BLaER1 (cell line): ENCODE measurements at regions not wholly inside any gene's neighbourhood (a gene's known extent, or its start where the extent isn't known, plus 50 kb on each side); places are given as distances from the start of the nearest gene placed in this dataset.

Experiments used
- H3K27ac ChIP-seq: shearing (Covaris generic); formaldehyde crosslinking; 2 replicates; pipeline ENCODE4 v1.8.1; 2022
- H3K27me3 ChIP-seq: shearing (Covaris generic); formaldehyde crosslinking; 2 replicates; pipeline ENCODE4 v1.8.1; 2022
- H3K36me3 ChIP-seq: shearing (Covaris generic); formaldehyde crosslinking; 2 replicates; pipeline ENCODE4 v1.8.1; 2022
- H3K4me1 ChIP-seq: shearing (Covaris generic); formaldehyde crosslinking; 2 replicates; pipeline ENCODE4 v1.8.1; 2022
- H3K4me2 ChIP-seq: shearing (Covaris generic); formaldehyde crosslinking; 2 replicates; pipeline ENCODE4 v1.8.1; 2022
- H3K4me3 ChIP-seq: shearing (Covaris generic); formaldehyde crosslinking; 2 replicates; pipeline ENCODE4 v1.8.1; 2022
- H3K9ac ChIP-seq: shearing (Covaris generic); formaldehyde crosslinking; 2 replicates; pipeline ENCODE4 v1.8.1; 2022
- H3K9me3 ChIP-seq: shearing (Covaris generic); formaldehyde crosslinking; 2 replicates; pipeline ENCODE4 v1.8.1; 2022
- H4K20me1 ChIP-seq: shearing (Covaris generic); formaldehyde crosslinking; 2 replicates; pipeline ENCODE4 v1.8.1; 2022
- Cebpa-rat ChIP-seq: shearing (Covaris generic); IDR thresholded peaks from 2 replicates; pipeline ENCODE4 v1.8.1; 2022

DNA sequence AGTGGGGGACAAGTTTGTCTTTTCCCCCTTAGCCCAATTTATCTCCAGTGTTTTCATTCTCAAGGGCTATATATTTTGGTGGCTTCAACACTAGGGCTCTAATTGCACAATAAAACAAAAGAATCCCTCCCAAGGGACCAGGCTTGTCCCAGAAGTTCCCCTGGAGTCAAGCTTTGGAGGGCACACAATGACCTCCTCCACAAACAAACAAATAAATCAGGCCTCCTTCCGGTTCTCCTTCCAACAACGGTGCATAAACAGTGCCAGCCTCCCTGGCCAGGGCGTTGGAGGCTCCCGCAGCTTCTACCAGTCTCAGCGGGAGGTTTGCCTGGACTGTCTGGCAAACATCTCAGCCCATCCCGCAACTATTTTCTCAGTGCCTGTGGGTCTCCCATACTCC lies 188.0 kb upstream of the FOXF1 start:
- H3K36me3 ChIP-seq, result no peaks in the 10 kb centered on the region
- H3K4me1 ChIP-seq, result no peaks in the 10 kb centered on the region
- H3K4me2 ChIP-seq, result no peak overlapping the region
- H3K27me3 ChIP-seq, result no peaks in the 10 kb centered on the region
- H4K20me1 ChIP-seq, result no peaks in the 10 kb centered on the region
- no peak overlapping the region for H3K27ac ChIP-seq
- no peak overlapping the region for H3K4me3 ChIP-seq
- peaks cover 10% of the 10 kb centered on the region for H3K9me3 ChIP-seq
- no peak overlapping the region for H3K9ac ChIP-seq
- no peak for TF ChIP-seq Cebpa-rat

DNA sequence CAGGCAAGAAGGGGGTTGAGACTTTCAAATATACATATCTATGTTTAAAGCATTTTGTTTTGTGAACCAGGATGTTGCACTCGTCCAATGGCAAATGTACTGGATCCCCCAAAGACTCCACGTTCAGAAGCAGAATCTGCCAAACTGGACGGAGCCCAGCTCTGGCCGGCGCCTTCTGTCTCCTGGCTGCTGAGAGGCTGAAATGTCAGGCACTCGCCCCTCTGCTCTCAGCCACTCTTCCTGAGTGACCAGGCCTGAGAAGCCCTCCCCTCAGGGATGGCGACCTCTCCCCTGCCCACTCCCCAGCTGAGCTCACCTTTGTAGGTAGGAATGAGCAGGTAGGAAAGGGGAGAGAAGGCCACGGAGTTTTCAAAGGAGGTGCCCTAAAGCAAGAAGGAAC lies 187.5 kb upstream of the FOXF1 start:
- H3K4me2 ChIP-seq, result no peak overlapping the region
- H3K4me3 ChIP-seq, result no peak overlapping the region
- no peak overlapping the region for H3K9ac ChIP-seq
- H3K27me3 ChIP-seq, result no peaks in the 10 kb centered on the region
- H4K20me1 ChIP-seq, result no peaks in the 10 kb centered on the region
- no peaks in the 10 kb centered on the region for H3K4me1 ChIP-seq
- TF ChIP-seq Cebpa-rat, result no peak
- peaks cover 10% of the 10 kb centered on the region for H3K9me3 ChIP-seq
- H3K27ac ChIP-seq, result no peak overlapping the region
- H3K36me3 ChIP-seq, result no peaks in the 10 kb centered on the region

DNA sequence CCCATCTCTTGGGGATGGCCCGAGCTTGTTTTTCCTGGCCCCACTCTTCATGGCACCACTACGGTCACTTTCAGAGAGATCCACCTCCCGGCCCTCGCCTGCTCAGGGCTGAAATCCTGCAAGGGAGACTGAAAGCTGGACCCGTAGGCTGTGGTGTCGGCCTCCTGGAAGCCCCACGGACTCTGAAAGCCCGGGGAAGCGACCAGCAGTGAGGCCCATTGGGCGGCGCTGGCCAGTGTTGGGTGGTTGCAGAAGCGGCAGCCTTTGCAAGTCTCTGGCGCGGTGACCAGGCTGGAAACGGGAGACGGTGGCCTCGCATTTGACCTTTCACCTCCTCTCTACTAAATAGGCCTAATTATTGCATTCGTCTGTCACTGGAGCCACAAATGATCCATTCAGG lies 186.0 kb upstream of the FOXF1 start:
- H3K36me3 ChIP-seq, result no peaks in the 10 kb centered on the region
- H3K9ac ChIP-seq, result no peak overlapping the region
- no peak overlapping the region for H3K4me3 ChIP-seq
- H3K4me2 ChIP-seq, result no peak overlapping the region
- no peaks in the 10 kb centered on the region for H3K4me1 ChIP-seq
- TF ChIP-seq Cebpa-rat, result no peak
- H4K20me1 ChIP-seq, result no peaks in the 10 kb centered on the region
- peaks cover 10% of the 10 kb centered on the region for H3K9me3 ChIP-seq
- no peaks in the 10 kb centered on the region for H3K27me3 ChIP-seq
- H3K27ac ChIP-seq, result no peak overlapping the region

DNA sequence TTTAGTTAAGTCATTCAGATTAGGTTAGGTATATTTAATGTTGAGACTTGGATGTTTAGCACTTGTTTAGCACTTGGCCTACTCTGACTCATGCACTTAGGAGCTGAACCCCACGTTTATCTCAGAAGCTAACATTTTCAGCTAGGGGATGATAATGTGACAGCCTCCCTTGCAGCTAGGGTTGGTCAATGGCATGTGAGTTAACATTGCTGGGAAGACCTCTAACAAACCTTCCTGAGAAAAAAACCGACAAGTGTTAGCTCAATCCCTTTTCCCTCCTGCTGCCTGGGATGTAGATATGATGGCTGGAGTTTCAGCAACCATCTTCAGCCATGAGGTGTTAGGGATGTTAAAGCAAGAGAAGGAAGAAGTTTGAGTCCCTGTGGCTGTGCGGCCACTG lies 185.0 kb upstream of the FOXF1 start:
- H3K27me3 ChIP-seq, result no peaks in the 10 kb centered on the region

DNA sequence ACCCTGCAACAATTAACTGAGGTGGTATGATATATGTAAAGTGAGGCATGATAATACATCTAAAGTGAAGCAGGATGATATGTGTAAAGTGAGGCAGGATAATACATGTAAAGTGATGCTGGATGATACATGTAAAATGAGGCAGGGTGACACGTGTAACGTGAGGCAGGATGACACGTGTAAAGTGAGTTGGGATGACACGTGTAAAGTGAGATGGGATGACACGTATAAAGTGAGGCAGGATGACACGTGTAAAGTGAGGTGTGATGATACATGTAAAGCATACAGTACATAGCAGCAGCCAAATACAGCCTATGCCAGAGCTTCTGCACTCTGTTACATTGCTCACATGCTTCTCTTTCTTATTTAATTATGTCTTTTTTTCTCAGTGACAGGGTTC lies 184.4 kb upstream of the FOXF1 start:
- Histone ChIP-seq H3K27ac (no peak overlapping the region), H4K20me1 (no peaks in the 10 kb centered on the region), H3K9me3 (peaks cover 10% of the 10 kb centered on the region), H3K9ac (no peak overlapping the region), H3K4me1 (no peaks in the 10 kb centered on the region), H3K4me3 (no peak overlapping the region), H3K36me3 (no peaks in the 10 kb centered on the region), H3K4me2 (no peak overlapping the region), H3K27me3 (no peaks in the 10 kb centered on the region)
- no peak for TF ChIP-seq Cebpa-rat

More for the DNA sequence above, 185.0 kb upstream of the FOXF1 start:
- Histone ChIP-seq H3K4me2 (no peak overlapping the region), H3K4me3 (no peak overlapping the region), H3K4me1 (no peaks in the 10 kb centered on the region), H4K20me1 (no peaks in the 10 kb centered on the region), H3K9me3 (peaks cover 10% of the 10 kb centered on the region), H3K36me3 (no peaks in the 10 kb centered on the region), H3K9ac (no peak overlapping the region), H3K27ac (no peak overlapping the region)
- TF ChIP-seq Cebpa-rat, result no peak

DNA sequence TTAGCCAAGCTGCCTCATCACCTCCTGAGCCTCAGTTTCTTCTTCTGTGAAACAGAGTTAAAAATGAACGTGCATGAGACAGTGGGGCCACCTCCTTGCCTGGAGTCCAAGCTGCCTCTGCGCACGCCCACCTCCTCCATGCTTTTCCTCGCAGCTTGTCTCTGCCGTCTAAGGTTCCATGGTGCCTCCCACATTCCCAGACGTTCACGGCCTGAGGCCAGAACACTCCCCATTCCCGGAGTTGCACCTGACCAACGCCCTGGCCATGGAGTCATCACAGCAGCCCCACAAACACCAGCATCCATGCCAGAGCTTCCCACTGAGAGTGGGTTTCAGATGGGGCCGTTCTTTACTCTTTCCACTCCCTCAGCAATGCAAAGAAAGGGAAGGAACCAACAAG lies 183.0 kb upstream of the FOXF1 start:
- H3K36me3 ChIP-seq, result no peaks in the 10 kb centered on the region
- no peak overlapping the region for H3K4me3 ChIP-seq
- H3K27ac ChIP-seq, result no peak overlapping the region
- H3K9me3 ChIP-seq, result peaks cover 10% of the 10 kb centered on the region
- no peak overlapping the region for H3K4me2 ChIP-seq
- no peak overlapping the region for H3K9ac ChIP-seq
- TF ChIP-seq Cebpa-rat, result no peak
- no peaks in the 10 kb centered on the region for H4K20me1 ChIP-seq
- no peaks in the 10 kb centered on the region for H3K27me3 ChIP-seq
- no peaks in the 10 kb centered on the region for H3K4me1 ChIP-seq

DNA sequence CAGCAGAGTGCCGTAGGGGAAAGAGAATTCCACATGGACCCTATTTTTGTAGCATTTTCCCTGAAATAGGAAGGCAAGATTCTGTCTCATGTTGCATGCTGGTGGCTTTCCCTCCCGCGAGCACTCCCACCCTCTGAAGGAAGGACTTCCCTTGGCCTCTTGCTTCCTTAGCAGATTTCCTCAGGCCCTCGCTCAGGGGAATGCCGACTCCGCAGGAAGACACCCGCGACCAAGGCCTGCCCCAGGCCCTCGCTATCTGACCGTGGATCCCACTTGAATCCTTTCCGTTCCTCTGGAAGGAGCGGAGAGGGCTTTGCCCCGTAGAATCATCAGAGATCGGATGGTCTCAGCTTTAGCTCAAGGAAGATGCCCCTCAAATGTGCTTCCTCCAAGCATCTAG lies 179.4 kb upstream of the FOXF1 start:
- Histone ChIP-seq H3K36me3 (no peaks in the 10 kb centered on the region), H3K9me3 (no peaks in the 10 kb centered on the region), H3K4me2 (no peak overlapping the region), H3K9ac (no peak overlapping the region), H3K4me1 (no peaks in the 10 kb centered on the region), H3K4me3 (no peak overlapping the region), H3K27ac (no peak overlapping the region), H4K20me1 (no peaks in the 10 kb centered on the region), H3K27me3 (no peaks in the 10 kb centered on the region)
- TF ChIP-seq Cebpa-rat, result no peak

DNA sequence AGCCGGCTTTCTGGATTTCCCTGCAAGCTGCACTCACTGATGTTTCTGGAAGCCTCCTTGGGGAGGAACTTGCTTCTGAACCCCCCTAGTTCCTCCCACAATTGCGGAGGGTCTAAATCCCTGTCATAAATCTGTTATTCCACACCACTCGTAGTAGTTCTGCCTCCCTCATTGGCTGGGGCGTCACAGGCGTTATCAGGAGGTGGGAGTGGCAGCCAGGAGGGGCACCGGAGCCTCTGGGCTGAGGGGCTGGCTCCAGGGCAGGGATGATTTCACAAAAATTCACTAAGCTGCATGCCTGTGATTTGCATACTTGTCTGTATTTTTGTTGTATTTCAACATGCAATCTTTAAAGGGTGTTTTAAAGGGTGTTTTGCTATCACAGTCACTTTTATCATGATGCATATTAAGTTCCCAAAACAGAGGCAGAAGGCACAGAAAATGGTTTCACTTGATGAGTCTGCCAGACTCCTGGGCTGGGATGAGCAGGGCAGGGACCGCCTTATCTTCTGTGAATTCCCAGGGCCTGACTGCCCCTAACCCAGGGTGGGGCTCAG lies 176.2 kb upstream of the FOXF1 start:
- H4K20me1 ChIP-seq, result no peaks in the 10 kb centered on the region
- H3K4me1 ChIP-seq, result no peaks in the 10 kb centered on the region
- H3K9me3 ChIP-seq, result no peaks in the 10 kb centered on the region

DNA sequence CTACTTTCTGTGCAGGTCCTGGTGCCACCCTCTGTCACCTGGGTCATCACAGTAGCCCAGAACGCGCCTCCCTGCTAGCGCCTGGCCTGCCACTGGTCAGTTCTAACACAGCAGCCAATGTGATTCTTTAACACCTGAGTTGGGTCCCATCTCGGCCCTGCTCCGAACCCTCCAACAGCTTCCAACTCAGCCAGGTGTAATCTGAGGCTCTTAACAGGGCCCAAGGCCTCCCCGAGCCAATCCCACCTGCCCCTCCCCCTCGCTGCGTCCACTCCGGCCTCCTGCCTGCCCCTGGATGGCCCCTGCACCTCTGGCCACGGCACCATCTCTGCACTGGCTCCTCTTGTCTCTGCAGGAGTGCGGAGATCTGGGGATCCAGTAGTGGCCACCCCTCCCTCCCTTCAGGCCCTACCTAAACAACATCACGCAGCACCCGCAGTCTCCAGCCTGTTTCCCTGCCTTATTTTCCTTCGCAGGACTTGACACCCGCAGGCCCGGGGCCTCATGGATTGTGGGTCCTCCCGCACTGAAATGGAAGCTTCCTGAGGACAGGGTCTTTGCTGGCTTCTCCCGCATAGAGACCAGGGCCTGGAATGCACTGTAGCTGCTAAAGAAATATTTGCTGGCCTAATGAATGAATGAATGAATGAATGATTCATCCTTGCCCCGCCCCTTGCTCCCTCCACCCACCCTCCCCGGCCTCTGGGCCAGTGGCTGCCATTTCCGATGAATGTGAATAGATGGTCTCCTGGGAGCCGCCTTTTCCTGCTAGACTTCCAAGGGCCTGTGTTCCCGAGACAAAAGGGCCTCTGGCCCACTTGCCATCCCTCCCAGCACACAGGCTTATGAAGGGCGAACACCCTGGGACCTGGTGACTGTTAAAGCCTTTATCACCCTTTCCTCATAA lies 174.8 kb upstream of the FOXF1 start:
- H3K4me1 ChIP-seq, result no peaks in the 10 kb centered on the region
- no peak overlapping the region for H3K4me3 ChIP-seq
- no peaks in the 10 kb centered on the region for H3K36me3 ChIP-seq
- no peak for TF ChIP-seq Cebpa-rat
- H3K9me3 ChIP-seq, result no peaks in the 10 kb centered on the region
- H3K9ac ChIP-seq, result no peak overlapping the region
- no peaks in the 10 kb centered on the region for H3K27me3 ChIP-seq
- H3K4me2 ChIP-seq, result no peak overlapping the region
- no peaks in the 10 kb centered on the region for H4K20me1 ChIP-seq
- no peak overlapping the region for H3K27ac ChIP-seq

More for the DNA sequence above, 176.2 kb upstream of the FOXF1 start:
- Histone ChIP-seq H3K36me3 (no peaks in the 10 kb centered on the region), H3K9ac (no peak overlapping the region), H3K4me2 (no peak overlapping the region), H3K4me3 (no peak overlapping the region), H3K27me3 (no peaks in the 10 kb centered on the region), H3K27ac (no peak overlapping the region)
- no peak for TF ChIP-seq Cebpa-rat

DNA sequence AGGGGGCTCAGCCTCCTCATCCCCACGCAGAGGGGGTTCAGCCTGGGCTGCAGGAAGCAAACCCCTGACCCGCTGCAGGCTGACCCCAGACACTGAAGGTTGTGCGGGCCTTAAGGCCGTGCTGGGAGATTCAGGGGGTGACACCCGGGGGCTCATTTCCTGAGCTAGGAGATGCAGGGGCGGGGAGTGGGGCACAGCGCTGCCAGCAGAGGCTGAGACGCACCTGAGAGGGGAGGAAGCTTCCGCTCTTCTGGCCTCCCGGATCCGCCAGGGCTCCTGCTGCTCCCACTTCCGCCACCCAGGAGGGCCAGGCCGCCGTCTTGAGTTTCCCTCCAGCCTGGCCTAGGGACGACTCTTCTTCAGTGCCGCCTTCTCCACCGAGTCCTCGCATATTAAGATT lies 173.2 kb upstream of the FOXF1 start:
- H3K36me3 ChIP-seq, result no peaks in the 10 kb centered on the region
- no peaks in the 10 kb centered on the region for H3K9me3 ChIP-seq
- no peaks in the 10 kb centered on the region for H3K27me3 ChIP-seq
- H3K4me2 ChIP-seq, result no peak overlapping the region
- H3K27ac ChIP-seq, result no peak overlapping the region
- H3K4me1 ChIP-seq, result no peaks in the 10 kb centered on the region
- no peak overlapping the region for H3K9ac ChIP-seq
- no peak overlapping the region for H3K4me3 ChIP-seq
- TF ChIP-seq Cebpa-rat, result no peak
- H4K20me1 ChIP-seq, result no peaks in the 10 kb centered on the region
